Tibial nerve (tissue), 4 donors: ENCODE measurements at regions not wholly inside any gene's neighbourhood (a gene's known extent, or its start where the extent isn't known, plus 50 kb on each side); places are given as distances from the start of the nearest gene placed in this dataset.

Experiments used
- DNase-seq, 2 donors: peaks; one replicate each; pipeline ENCODE4 v3.0.0-alpha.2; 2019; ENCODE audit warnings: low spot score in 2 of 2
- H3K27ac ChIP-seq, 4 donors: fragments of 200-600 bp; sonication (generic) in 3 of 4; one replicate each; pipeline ENCODE4 v1.5.1; 2017 to 2019; ENCODE audit warnings: mild to moderate bottlenecking in 1 of 4
- H3K27me3 ChIP-seq, 2 donors: fragments of 200-600 bp; sonication (generic) in 1 of 2; one replicate each; pipeline versions ENCODE4 v1.5.1 to v1.6.0; 2017 to 2019
- H3K36me3 ChIP-seq, 3 donors: fragments of 200-600 bp; sonication (generic); one replicate each; pipeline ENCODE4 v1.5.1; 2018 to 2019
- H3K4me1 ChIP-seq, 4 donors: fragments of 200-600 bp; sonication (generic) in 3 of 4; one replicate each; pipeline ENCODE4 v1.5.1; 2017 to 2019
- H3K4me3 ChIP-seq, 4 donors: fragments of 200-600 bp; sonication (generic) in 3 of 4; one replicate each; pipeline ENCODE4 v1.5.1; 2017 to 2019; ENCODE audit warnings: mild to moderate bottlenecking in 1 of 4, moderate library complexity in 1 of 4
- H3K9me3 ChIP-seq, 4 donors: fragments of 200-600 bp; sonication (generic) in 3 of 4; one replicate each; pipeline ENCODE4 v1.5.1; 2017 to 2019
- EP300 ChIP-seq, 2 donors: sonication (generic); formaldehyde crosslinking; IDR thresholded peaks; one replicate each; pipeline ENCODE4 v1.6.1; 2017; ENCODE audit warnings: antibody characterized with exemption in 2 of 2, mild to moderate bottlenecking in 1 of 2
- POLR2A ChIP-seq, 2 donors: fragments of 450-650 bp; IDR thresholded peaks; one replicate each; pipeline ENCODE4 v1.6.1; 2017; ENCODE audit warnings: antibody characterized with exemption in 2 of 2, mild to moderate bottlenecking in 2 of 2, moderate library complexity in 2 of 2
- WGBS, 2 donors: methylation state at CpG; one replicate each; pipeline ENCODE4 v1.1.5; 2018; 5-methylcytosine and 5-hydroxymethylcytosine counted together
- TF ChIP-seq, protein P1 (sequence below), 5 experiments: fragments of 200-600 bp in 3 of 5; fragments of 450-650 bp in 2 of 5; sonication (generic) in 3 of 5; IDR thresholded peaks; one replicate each; pipeline ENCODE4 v1.5.1; 2016 to 2019; ENCODE audit warnings: antibody characterized with exemption in 5 of 5, mild to moderate bottlenecking in 3 of 5, moderate library complexity in 2 of 5

DNA sequence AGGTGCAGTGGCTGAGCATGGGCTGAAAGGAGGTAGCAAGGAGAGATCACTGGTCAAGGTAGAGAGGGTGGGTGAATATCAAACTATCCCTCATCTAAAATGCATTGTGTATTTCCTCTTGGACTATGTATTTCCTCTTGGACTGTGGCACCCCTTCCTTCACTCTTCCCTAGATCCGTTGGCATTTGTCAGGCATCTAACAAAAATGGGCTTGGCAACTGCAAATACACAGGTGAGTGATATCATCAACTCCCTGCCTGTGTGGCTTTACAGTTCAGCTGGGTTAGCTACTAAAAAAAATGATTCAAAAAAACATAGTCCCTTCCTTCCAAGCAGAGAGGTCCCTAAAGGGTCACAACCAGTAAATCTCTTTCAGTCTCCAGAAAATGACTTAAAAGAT lies 142.8 kb upstream of the FUT8 start:
- DNase-seq, result no peak
- H3K4me1 ChIP-seq, result no peaks in the 10 kb centered on the region
- WGBS, 2 donors, result 88 to 100% methylated on average over 1 of the region's 1 CpG
- H3K4me3 ChIP-seq, result no peak overlapping the region
- H3K27ac ChIP-seq, result no peak overlapping the region
- H3K36me3 ChIP-seq, result no peaks in the 10 kb centered on the region
- TF ChIP-seq, protein P1, sequence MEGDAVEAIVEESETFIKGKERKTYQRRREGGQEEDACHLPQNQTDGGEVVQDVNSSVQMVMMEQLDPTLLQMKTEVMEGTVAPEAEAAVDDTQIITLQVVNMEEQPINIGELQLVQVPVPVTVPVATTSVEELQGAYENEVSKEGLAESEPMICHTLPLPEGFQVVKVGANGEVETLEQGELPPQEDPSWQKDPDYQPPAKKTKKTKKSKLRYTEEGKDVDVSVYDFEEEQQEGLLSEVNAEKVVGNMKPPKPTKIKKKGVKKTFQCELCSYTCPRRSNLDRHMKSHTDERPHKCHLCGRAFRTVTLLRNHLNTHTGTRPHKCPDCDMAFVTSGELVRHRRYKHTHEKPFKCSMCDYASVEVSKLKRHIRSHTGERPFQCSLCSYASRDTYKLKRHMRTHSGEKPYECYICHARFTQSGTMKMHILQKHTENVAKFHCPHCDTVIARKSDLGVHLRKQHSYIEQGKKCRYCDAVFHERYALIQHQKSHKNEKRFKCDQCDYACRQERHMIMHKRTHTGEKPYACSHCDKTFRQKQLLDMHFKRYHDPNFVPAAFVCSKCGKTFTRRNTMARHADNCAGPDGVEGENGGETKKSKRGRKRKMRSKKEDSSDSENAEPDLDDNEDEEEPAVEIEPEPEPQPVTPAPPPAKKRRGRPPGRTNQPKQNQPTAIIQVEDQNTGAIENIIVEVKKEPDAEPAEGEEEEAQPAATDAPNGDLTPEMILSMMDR (IDR thresholded peaks at IDR 0.05), result no peak
- no peaks in the 10 kb centered on the region for H3K27me3 ChIP-seq
- no peaks in the 10 kb centered on the region for H3K9me3 ChIP-seq

DNA sequence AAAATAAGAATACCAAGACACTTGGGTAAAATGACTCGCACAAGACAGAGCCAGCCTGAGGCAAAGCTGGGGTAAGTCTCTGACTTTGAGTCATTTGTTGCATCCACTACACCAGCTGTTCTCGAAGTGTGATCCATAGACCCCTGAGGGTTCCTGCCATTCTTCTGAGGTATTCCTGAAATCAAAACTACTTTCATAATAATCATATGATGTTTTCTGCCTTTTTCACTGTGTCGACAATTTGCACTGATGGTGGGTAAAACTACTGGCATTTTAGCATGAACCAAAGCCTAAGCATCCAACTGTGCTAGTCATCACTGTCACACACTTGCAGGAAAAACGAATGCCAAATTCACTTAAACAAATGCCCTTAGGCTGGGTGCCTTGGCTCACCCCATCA lies 135.5 kb upstream of the FUT8 start:
- WGBS, 2 donors, result 78 to 83% methylated on average over 4 of the region's 4 CpGs
- DNase-seq, result no peak
- Histone ChIP-seq H3K9me3 (no peaks in the 10 kb centered on the region), H3K4me1 (peaks cover 0 to 14% (median 3%) of the 10 kb centered on the region in 4 donors), H3K4me3 (no peak overlapping the region), H3K27ac (peak overlapping the region in 2 of 4 donors; percentile 72 to 83), H3K36me3 (no peaks in the 10 kb centered on the region), H3K27me3 (no peaks in the 10 kb centered on the region)
- no peak for TF ChIP-seq POLR2A (IDR thresholded peaks at IDR 0.05)
- TF ChIP-seq, protein P1 (IDR thresholded peaks at IDR 0.05), result no peak
- TF ChIP-seq EP300 (IDR thresholded peaks at IDR 0.05), result no peak

DNA sequence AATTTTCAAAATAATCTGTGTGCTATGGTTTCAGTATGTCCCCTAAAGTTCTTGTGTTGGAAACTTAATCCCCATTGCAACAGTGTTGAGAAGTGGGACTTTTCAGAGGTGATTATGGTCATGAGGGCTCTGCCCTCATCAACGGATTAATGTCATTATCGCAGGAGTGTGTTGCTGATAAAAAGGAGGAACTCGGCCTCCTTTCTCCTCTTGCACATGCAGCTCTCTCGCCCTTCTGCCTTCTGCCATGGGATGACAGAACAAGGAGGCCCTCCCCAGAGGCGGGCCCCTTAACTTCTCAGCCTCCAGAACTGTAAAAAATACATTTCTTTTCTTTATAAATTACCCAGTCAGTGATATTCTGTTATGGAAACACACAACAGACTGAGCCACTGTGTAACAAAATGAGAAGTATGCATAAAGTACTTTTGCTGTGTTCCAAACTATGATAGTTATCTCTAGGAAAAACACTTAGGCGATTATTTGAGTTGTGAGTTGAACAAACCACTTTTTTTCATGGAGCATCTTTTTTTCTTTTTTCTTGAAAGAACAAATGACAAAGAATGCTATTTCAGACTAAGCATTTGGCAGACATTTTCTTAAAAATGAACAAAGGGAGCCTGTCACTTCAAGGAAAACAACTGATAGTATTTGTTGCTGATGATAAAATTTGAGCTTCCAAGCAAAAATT lies 134.8 kb upstream of the FUT8 start:
- Histone ChIP-seq H3K9me3 (no peaks in the 10 kb centered on the region), H3K4me3 (no peak overlapping the region), H3K36me3 (no peaks in the 10 kb centered on the region), H3K4me1 (peaks cover 0 to 21% (median 7%) of the 10 kb centered on the region in 4 donors), H3K27me3 (no peaks in the 10 kb centered on the region), H3K27ac (peak overlapping the region in 3 of 4 donors; percentile 36 to 83 (median 72))
- TF ChIP-seq POLR2A (IDR thresholded peaks at IDR 0.05) (no peak), EP300 (IDR thresholded peaks at IDR 0.05) (no peak)
- TF ChIP-seq, protein P1 (IDR thresholded peaks at IDR 0.05), result no peak
- WGBS, 2 donors, result 36% methylated on average over 6 of the region's 6 CpGs
- DNase-seq, result no peak

DNA sequence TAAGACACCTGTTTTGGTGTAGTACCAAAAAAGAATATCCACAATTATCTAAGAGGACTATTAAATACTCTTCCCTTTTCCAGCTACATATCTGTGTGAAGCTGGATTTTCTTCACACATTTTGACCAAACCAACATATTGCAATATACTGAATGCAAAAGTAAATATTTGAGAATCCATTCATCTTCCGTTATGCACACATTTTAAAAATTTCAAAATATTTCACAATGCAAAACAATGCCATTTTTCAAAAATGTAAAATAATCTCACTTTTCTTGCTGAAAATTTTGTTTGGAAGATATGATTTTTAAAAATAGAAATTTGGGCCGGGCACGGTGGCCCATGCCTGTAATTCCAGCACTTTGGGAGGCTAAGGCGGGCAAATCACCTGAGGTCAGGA lies 133.9 kb upstream of the FUT8 start:
- WGBS, 2 donors, result 68 to 71% methylated on average over 4 of the region's 4 CpGs
- H3K27me3 ChIP-seq, result no peaks in the 10 kb centered on the region
- H3K36me3 ChIP-seq, result no peaks in the 10 kb centered on the region

DNA sequence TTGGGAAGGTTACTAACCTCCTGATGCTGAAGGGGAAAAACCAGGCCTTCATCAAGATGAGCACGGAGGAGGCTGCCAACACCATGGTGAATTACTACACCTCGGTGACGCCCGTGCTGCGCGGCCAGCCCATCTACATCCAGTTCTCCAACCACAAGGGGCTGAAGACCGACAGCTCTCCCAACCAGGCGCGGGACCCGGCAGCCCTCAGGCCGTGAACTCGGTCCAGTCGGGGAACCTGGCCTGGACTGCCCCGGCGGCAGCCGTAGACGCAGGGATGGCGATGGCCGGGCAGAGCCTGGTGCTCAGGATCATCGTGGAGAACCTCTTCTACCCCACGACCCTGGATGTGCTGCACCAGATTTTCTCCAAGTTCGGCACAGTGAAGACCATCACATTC lies 133.0 kb upstream of the FUT8 start:
- H3K27me3 ChIP-seq, result no peaks in the 10 kb centered on the region
- no peak for TF ChIP-seq POLR2A (IDR thresholded peaks at IDR 0.05)
- TF ChIP-seq, protein P1 (IDR thresholded peaks at IDR 0.05), result no peak
- TF ChIP-seq EP300 (IDR thresholded peaks at IDR 0.05), result no peak
- no peaks in the 10 kb centered on the region for H3K9me3 ChIP-seq
- peak overlapping the region in 2 of 4 donors; percentile 20 to 57 for H3K27ac ChIP-seq
- peaks cover 0 to 28% (median 11%) of the 10 kb centered on the region in 4 donors for H3K4me1 ChIP-seq
- no peak overlapping the region for H3K4me3 ChIP-seq
- DNase-seq, result no peak
- H3K36me3 ChIP-seq, result no peaks in the 10 kb centered on the region
- 96 to 100% methylated on average over 1 to 10 of the region's 22 CpGs for WGBS, 2 donors

More for the DNA sequence above, 133.9 kb upstream of the FUT8 start:
- TF ChIP-seq EP300 (IDR thresholded peaks at IDR 0.05) (no peak), POLR2A (IDR thresholded peaks at IDR 0.05) (no peak)
- TF ChIP-seq, protein P1 (IDR thresholded peaks at IDR 0.05), result no peak
- H3K4me1 ChIP-seq, result peaks cover 0 to 28% (median 11%) of the 10 kb centered on the region in 4 donors
- H3K27ac ChIP-seq, result peak overlapping the region in 2 of 4 donors; percentile 72 to 83
- no peak for DNase-seq
- no peak overlapping the region for H3K4me3 ChIP-seq
- no peaks in the 10 kb centered on the region for H3K9me3 ChIP-seq
